Sigmoid colon (tissue), 6 donors: ENCODE measurements at regions not wholly inside any gene's neighbourhood (a gene's known extent, or its start where the extent isn't known, plus 50 kb on each side); places are given as distances from the start of the nearest gene placed in this dataset.

Experiments
- DNase-seq: peaks from one replicate; pipeline ENCODE4 v3.0.0-alpha.2; 2019
- H3K27ac ChIP-seq, 4 donors: fragments of 200-600 bp; sonication (generic); one replicate each; pipeline ENCODE4 v1.5.1; 2016 to 2019; ENCODE audit warnings: mild to moderate bottlenecking in 1 of 4
- H3K27me3 ChIP-seq, 3 donors: fragments of 200-600 bp; sonication (generic); one replicate each; pipeline ENCODE4 v1.5.1; 2019; ENCODE audit warnings: mild to moderate bottlenecking in 1 of 3
- H3K36me3 ChIP-seq, 4 donors: fragments of 200-600 bp; sonication (generic); one replicate each; pipeline ENCODE4 v1.5.1; 2016 to 2019
- H3K4me1 ChIP-seq, 4 donors: fragments of 200-600 bp; sonication (generic); one replicate each; pipeline ENCODE4 v1.5.1; 2017 to 2019
- H3K4me3 ChIP-seq, 4 donors: fragments of 200-600 bp; sonication (generic); one replicate each; pipeline ENCODE4 v1.5.1; 2017 to 2019; ENCODE audit warnings: mild to moderate bottlenecking in 2 of 4, moderate library complexity in 1 of 4
- H3K9me3 ChIP-seq, 4 donors: fragments of 200-600 bp in 3 of 4; sonication (generic) in 3 of 4; one replicate each; pipeline versions ENCODE4 v1.5.1 to v1.6.1; 2013 to 2019
- CTCF ChIP-seq, 4 experiments: fragments of 450-650 bp in 3 of 4; fragments of 200-600 bp in 1 of 4; IDR thresholded peaks; one replicate each; pipeline ENCODE4 v1.5.1; 2016 to 2019; ENCODE audit warnings: antibody characterized with exemption in 4 of 4, mild to moderate bottlenecking in 3 of 4, moderate library complexity in 2 of 4
- EP300 ChIP-seq, 4 donors: sonication (generic); formaldehyde crosslinking; IDR thresholded peaks; one replicate each; pipeline ENCODE4 v1.6.1; 2017; ENCODE audit warnings: antibody characterized with exemption in 4 of 4
- POLR2A ChIP-seq, 2 donors: fragments of 450-650 bp; IDR thresholded peaks; one replicate each; pipeline ENCODE4 v1.6.1; 2016; ENCODE audit warnings: antibody characterized with exemption in 2 of 2, mild to moderate bottlenecking in 2 of 2, moderate library complexity in 2 of 2
- POLR2AphosphoS5 ChIP-seq, 4 donors: sonication (generic); formaldehyde crosslinking; IDR thresholded peaks; one replicate each; pipeline ENCODE4 v1.6.1; 2017; ENCODE audit warnings: antibody characterized with exemption in 4 of 4
- WGBS, 2 donors: extraction: QIAGEN DNeasy Blood & Tissue Kit; methylation state at CpG; one replicate each; pipeline ENCODE4 v1.1.7; 2013; 5-methylcytosine and 5-hydroxymethylcytosine counted together
- intact Hi-C: fragments of 100-400 bp; cut with DNase I; formaldehyde crosslinking; loops from one replicate; pipeline ENCODE4 v1.15.1; 2023
- donor health status: healthy with polysubstance abuse.
- donor health status: healthy.

DNA sequence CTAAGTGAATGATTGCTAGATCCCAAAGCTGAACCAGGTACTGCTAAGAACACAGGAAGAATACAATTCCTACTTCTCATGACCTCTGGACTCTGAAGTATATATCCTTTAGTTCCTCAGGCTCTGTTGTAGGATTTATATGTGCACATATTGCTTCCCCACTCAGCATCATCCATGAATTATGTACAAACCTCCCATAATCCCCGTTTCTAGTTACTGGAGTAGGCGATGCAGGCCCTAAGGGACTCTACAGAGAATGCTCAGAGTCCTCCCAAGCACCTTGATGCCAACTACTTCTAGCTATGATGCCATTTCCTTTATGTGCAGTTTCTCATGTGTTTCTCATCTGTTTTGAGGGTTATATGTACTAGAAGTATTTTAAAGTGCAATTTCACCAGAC, 154.9 kb upstream of the EPHA7 start:
- Histone ChIP-seq H3K9me3 (no peaks in the 10 kb centered on the region), H3K4me1 (peaks cover 0 to 60% (median 26%) of the 10 kb centered on the region in 4 donors), H3K27me3 (no peaks in the 10 kb centered on the region), H3K27ac (peak overlapping the region in 1 of 4 donors; percentile 86), H3K4me3 (no peak overlapping the region), H3K36me3 (no peaks in the 10 kb centered on the region)
- 77 to 87% methylated on average over 2 of the region's 2 CpGs for WGBS, 2 donors
- TF ChIP-seq POLR2AphosphoS5 (IDR thresholded peaks at IDR 0.05) (no peak), POLR2A (IDR thresholded peaks at IDR 0.05) (no peak), CTCF (IDR thresholded peaks at IDR 0.05) (no peak), EP300 (IDR thresholded peaks at IDR 0.05) (no peak)
- DNase-seq = no peak
- intact Hi-C loops = loop anchor here (10.0 kb wide), 1 partner anchor 211 kb away; no protein-coding TSS in a partner anchor

DNA sequence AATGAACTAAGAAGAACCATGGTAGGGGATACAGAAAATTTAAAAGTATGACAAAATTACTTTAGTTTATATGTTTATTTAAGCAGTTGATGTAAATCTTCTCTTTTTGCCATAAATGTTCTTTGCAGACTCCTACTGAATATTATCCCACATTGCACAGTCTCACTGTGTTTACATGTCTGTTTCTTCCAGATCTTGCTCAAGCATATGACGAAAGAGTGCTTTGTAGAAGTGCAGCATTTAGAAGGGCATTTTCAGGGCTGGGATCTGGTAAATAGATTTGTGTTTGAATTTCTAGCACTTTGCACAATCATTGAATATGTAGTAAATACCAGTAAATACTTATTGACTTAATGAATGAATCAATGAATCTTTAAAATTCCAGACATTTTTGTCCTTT, 152.0 kb upstream of the EPHA7 start:
- no peaks in the 10 kb centered on the region for H3K9me3 ChIP-seq
- 73 to 77% methylated on average over 1 of the region's 1 CpG for whole genome bisulfite sequencing, 2 donors
- intact Hi-C loops = loop anchor here (10.0 kb wide), 1 partner anchor 213 kb away; no protein-coding TSS in a partner anchor
- TF ChIP-seq POLR2A (IDR thresholded peaks at IDR 0.05) = no peak
- H3K27ac ChIP-seq = peak overlapping the region in 3 of 4 donors; percentile 78 to 86 (median 83)
- H3K27me3 ChIP-seq = no peaks in the 10 kb centered on the region
- DNase-seq = no peak
- no peaks in the 10 kb centered on the region for H3K36me3 ChIP-seq
- H3K4me3 ChIP-seq = no peak overlapping the region
- peaks cover 0 to 88% (median 51%) of the 10 kb centered on the region in 4 donors for H3K4me1 ChIP-seq

GRCh38 chr6:93568169-93568568, 148.8 kb upstream of the EPHA7 start:
- intact Hi-C loops = loop anchor here (5.0 kb wide), 1 partner anchor 151 kb away; the partner anchor contains the start of gene EPHA7
- WGBS, 2 donors = 45 to 46% methylated on average over 1 of the region's 1 CpG
- H3K36me3 ChIP-seq = no peaks in the 10 kb centered on the region
- no peaks in the 10 kb centered on the region for H3K27me3 ChIP-seq
- no peak for DNase-seq
- no peaks in the 10 kb centered on the region for H3K9me3 ChIP-seq
- H3K27ac ChIP-seq = peak overlapping the region; percentile 78 to 86 (median 82)
- no peak overlapping the region for H3K4me3 ChIP-seq
- H3K4me1 ChIP-seq = peaks cover 0 to 72% (median 40%) of the 10 kb centered on the region in 4 donors
- TF ChIP-seq POLR2AphosphoS5 (IDR thresholded peaks at IDR 0.05) (peak in 2 of 4 donors; percentile 34 to 63), EP300 (IDR thresholded peaks at IDR 0.05) (no peak)

- Histone ChIP-seq H3K4me3 (no peak overlapping the region), H3K9me3 (no peaks in the 10 kb centered on the region), H3K27me3 (no peaks in the 10 kb centered on the region), H3K36me3 (no peaks in the 10 kb centered on the region), H3K27ac (peak overlapping the region; percentile 78 to 86 (median 82)), H3K4me1 (peaks cover 0 to 67% (median 40%) of the 10 kb centered on the region in 4 donors)
- intact Hi-C loops = loop anchor here (2.0 to 5.0 kb wide), 2 partner anchors 92 to 150 kb away; partner anchors contain the start of gene EPHA7
- DNase-seq = no peak
- no peak for TF ChIP-seq EP300 (IDR thresholded peaks at IDR 0.05)
- TF ChIP-seq CTCF (IDR thresholded peaks at IDR 0.05) = no peak
- no peak for TF ChIP-seq POLR2AphosphoS5 (IDR thresholded peaks at IDR 0.05)
- no peak for TF ChIP-seq POLR2A (IDR thresholded peaks at IDR 0.05)
- 79 to 84% methylated on average over 5 of the region's 5 CpGs for WGBS, 2 donors
Observed at GRCh38 chr6:93567164-93567563, 147.8 kb upstream of the EPHA7 start.

DNA sequence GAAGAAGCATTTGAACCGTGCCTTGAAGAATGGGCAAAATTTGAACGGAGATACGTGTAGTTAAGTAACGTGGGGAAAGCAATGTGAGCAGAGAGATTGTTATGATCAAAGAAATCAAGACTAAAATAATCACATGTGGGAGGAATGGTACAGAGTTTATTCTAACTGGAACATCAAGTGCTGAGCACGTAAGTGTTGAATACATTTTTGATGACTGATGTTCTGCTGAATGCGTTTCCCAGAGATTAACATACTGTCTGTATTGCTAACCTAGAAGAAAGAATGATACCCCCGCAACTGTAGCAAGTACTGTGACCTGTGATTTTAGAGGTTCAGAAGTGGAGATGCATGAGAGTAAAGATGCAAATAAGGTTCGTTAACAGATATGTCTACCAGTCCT, 146.9 kb upstream of the EPHA7 start:
- intact Hi-C loops = loop anchor here (2.0 to 5.0 kb wide), 2 partner anchors 91 to 149 kb away; partner anchors contain the start of gene EPHA7
- Histone ChIP-seq H3K36me3 (no peaks in the 10 kb centered on the region), H3K27me3 (no peaks in the 10 kb centered on the region), H3K9me3 (no peaks in the 10 kb centered on the region), H3K4me1 (peaks cover 0 to 64% (median 37%) of the 10 kb centered on the region in 4 donors), H3K27ac (peak overlapping the region; percentile 78 to 86 (median 82)), H3K4me3 (no peak overlapping the region)
- TF ChIP-seq POLR2AphosphoS5 (IDR thresholded peaks at IDR 0.05) (peak; percentile 31 to 68 (median 58)), POLR2A (IDR thresholded peaks at IDR 0.05) (no peak), CTCF (IDR thresholded peaks at IDR 0.05) (no peak), EP300 (IDR thresholded peaks at IDR 0.05) (peak; percentile 54 to 94 (median 80))
- no peak for DNase-seq
- WGBS, 2 donors = 85 to 93% methylated on average over 8 of the region's 8 CpGs

- no peak overlapping the region for H3K4me3 ChIP-seq
- H3K36me3 ChIP-seq = no peaks in the 10 kb centered on the region
- peak overlapping the region; percentile 10 to 86 (median 70) for H3K27ac ChIP-seq
- 77 to 88% methylated on average over 1 of the region's 1 CpG for WGBS, 2 donors
- no peak for DNase-seq
- H3K4me1 ChIP-seq = peaks cover 0 to 55% (median 26%) of the 10 kb centered on the region in 4 donors
- no peaks in the 10 kb centered on the region for H3K9me3 ChIP-seq
- no peak for TF ChIP-seq EP300 (IDR thresholded peaks at IDR 0.05)
- TF ChIP-seq CTCF (IDR thresholded peaks at IDR 0.05) = no peak
- intact Hi-C loops = no loop called here
- no peaks in the 10 kb centered on the region for H3K27me3 ChIP-seq
Observed at GRCh38 chr6:93562582-93562981, 143.2 kb upstream of the EPHA7 start.
